SK-N-SH (cell line): ENCODE measurements at regions not wholly inside any gene's neighbourhood (a gene's known extent, or its start where the extent isn't known, plus 50 kb on each side); places are given as distances from the start of the nearest gene placed in this dataset.

ENCODE experiments used
- CTCF ChIP-seq: fragments of 200-600 bp; sonication (generic); IDR thresholded peaks from 2 replicates; pipeline ENCODE4 v1.6.1; 2017; ENCODE audit warnings: antibody characterized with exemption, mild to moderate bottlenecking, moderate library complexity
- ELF1 ChIP-seq: IDR thresholded peaks from 2 replicates; pipeline ENCODE4 v1.4.0; 2012
- NFIC ChIP-seq: IDR thresholded peaks from 2 replicates; pipeline ENCODE4 v1.4.0; 2012; ENCODE audit warnings: borderline replicate concordance
- NRF1 ChIP-seq: IDR thresholded peaks from 2 replicates; pipeline ENCODE4 v1.6.1; 2012; ENCODE audit warnings: low read depth, mild to moderate bottlenecking, low read length
- POLR2AphosphoS5 ChIP-seq: IDR thresholded peaks from 2 replicates; pipeline ENCODE4 v1.6.1; 2012; ENCODE audit warnings: low read depth, low read length
- RXRA ChIP-seq: IDR thresholded peaks from 2 replicates; pipeline ENCODE4 v1.4.0; 2012; ENCODE audit warnings: low read depth, mild to moderate bottlenecking, borderline replicate concordance
- TAF1 ChIP-seq: IDR thresholded peaks from 2 replicates; pipeline ENCODE4 v1.6.1; 2012; ENCODE audit warnings: low read depth, mild to moderate bottlenecking, low read length, moderate library complexity, borderline replicate concordance
- TCF12 ChIP-seq: IDR thresholded peaks from 2 replicates; pipeline ENCODE4 v1.4.0; 2012
- TEAD4 ChIP-seq: IDR thresholded peaks from 2 replicates; pipeline ENCODE4 v1.4.0; 2012; ENCODE audit warnings: mild to moderate bottlenecking, borderline replicate concordance; ENCODE audit not compliant: insufficient read depth
- USF2 ChIP-seq: fragments of 150-350 bp; IDR thresholded peaks from 2 replicates; pipeline ENCODE4 v1.6.1; 2017; ENCODE audit warnings: antibody characterized with exemption, low read length, low read depth, borderline replicate concordance
- TF ChIP-seq, protein P1 (sequence below): IDR thresholded peaks from 2 replicates; pipeline ENCODE4 v1.4.0; 2012; ENCODE audit warnings: low read depth
- TF ChIP-seq, protein P2 (sequence below): IDR thresholded peaks from 2 replicates; pipeline ENCODE4; 2012
- TF ChIP-seq, protein P3 (sequence below): IDR thresholded peaks from 2 replicates; pipeline ENCODE4 v1.6.1; 2012; ENCODE audit warnings: mild to moderate bottlenecking, low read depth, low read length, moderate library complexity

- TF ChIP-seq, protein P1, sequence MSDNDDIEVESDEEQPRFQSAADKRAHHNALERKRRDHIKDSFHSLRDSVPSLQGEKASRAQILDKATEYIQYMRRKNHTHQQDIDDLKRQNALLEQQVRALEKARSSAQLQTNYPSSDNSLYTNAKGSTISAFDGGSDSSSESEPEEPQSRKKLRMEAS = no peak
- no peak for TF ChIP-seq RXRA
- no peak for TF ChIP-seq TEAD4
- TF ChIP-seq CTCF = no peak
- TF ChIP-seq USF2 = no peak
- TF ChIP-seq TAF1 = no peak
- TF ChIP-seq TCF12 = no peak
- TF ChIP-seq, protein P2, sequence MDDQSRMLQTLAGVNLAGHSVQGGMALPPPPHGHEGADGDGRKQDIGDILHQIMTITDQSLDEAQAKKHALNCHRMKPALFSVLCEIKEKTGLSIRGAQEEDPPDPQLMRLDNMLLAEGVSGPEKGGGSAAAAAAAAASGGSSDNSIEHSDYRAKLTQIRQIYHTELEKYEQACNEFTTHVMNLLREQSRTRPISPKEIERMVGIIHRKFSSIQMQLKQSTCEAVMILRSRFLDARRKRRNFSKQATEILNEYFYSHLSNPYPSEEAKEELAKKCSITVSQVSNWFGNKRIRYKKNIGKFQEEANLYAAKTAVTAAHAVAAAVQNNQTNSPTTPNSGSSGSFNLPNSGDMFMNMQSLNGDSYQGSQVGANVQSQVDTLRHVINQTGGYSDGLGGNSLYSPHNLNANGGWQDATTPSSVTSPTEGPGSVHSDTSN = no peak
- TF ChIP-seq POLR2AphosphoS5 = no peak
- no peak for TF ChIP-seq ELF1
- no peak for TF ChIP-seq NFIC
- TF ChIP-seq NRF1 = no peak
- TF ChIP-seq, protein P3, sequence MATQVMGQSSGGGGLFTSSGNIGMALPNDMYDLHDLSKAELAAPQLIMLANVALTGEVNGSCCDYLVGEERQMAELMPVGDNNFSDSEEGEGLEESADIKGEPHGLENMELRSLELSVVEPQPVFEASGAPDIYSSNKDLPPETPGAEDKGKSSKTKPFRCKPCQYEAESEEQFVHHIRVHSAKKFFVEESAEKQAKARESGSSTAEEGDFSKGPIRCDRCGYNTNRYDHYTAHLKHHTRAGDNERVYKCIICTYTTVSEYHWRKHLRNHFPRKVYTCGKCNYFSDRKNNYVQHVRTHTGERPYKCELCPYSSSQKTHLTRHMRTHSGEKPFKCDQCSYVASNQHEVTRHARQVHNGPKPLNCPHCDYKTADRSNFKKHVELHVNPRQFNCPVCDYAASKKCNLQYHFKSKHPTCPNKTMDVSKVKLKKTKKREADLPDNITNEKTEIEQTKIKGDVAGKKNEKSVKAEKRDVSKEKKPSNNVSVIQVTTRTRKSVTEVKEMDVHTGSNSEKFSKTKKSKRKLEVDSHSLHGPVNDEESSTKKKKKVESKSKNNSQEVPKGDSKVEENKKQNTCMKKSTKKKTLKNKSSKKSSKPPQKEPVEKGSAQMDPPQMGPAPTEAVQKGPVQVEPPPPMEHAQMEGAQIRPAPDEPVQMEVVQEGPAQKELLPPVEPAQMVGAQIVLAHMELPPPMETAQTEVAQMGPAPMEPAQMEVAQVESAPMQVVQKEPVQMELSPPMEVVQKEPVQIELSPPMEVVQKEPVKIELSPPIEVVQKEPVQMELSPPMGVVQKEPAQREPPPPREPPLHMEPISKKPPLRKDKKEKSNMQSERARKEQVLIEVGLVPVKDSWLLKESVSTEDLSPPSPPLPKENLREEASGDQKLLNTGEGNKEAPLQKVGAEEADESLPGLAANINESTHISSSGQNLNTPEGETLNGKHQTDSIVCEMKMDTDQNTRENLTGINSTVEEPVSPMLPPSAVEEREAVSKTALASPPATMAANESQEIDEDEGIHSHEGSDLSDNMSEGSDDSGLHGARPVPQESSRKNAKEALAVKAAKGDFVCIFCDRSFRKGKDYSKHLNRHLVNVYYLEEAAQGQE = no peak
Measured at GRCh38 chrX:76922100-76922499, 494.6 kb downstream of the MAGEE1 start.
